T follicular helper cell (primary cell): ENCODE measurements at regions not wholly inside any gene's neighbourhood (a gene's known extent, or its start where the extent isn't known, plus 50 kb on each side); places are given as distances from the start of the nearest gene placed in this dataset.

Source experiments
- DNase-seq: peaks from one replicate; pipeline ENCODE4 v3.0.0-alpha.2; 2020; ENCODE audit warnings: low read depth

- no peak for DNase-seq
Observed at GRCh38 chr4:178395798-178396197, 953.6 kb upstream of the AGA start.

- DNase-seq, result no peak
Observed at GRCh38 chr4:178412455-178412854, 970.2 kb upstream of the AGA start.

- no peak for DNase-seq
Observed at GRCh38 chr4:178414042-178414441, 971.8 kb upstream of the AGA start.

- no peak for DNase-seq
Observed at GRCh38 chr4:178414881-178415446, 972.7 kb upstream of the AGA start.

GRCh38 chr4:178415925-178416324 is 973.7 kb upstream of the AGA start:
- DNase-seq, result no peak

- DNase-seq, result no peak
Observed at GRCh38 chr4:178423366-178423765, 981.1 kb upstream of the AGA start.

- DNase-seq, result no peak
Observed at GRCh38 chr4:178426871-178427270, 984.6 kb upstream of the AGA start.

GRCh38 chr4:178427663-178428062 is 985.4 kb upstream of the AGA start:
- no peak for DNase-seq

- DNase-seq, result no peak
Observed at GRCh38 chr4:178448372-178449035, 1006.3 kb upstream of the AGA start.

GRCh38 chr4:178450614-178451013 is 1008.4 kb upstream of the AGA start:
- DNase-seq, result no peak

GRCh38 chr4:178453057-178453456 is 1010.8 kb upstream of the AGA start:
- no peak for DNase-seq

GRCh38 chr4:178457286-178457685 is 1015.0 kb upstream of the AGA start:
- DNase-seq, result no peak

GRCh38 chr4:178462710-178463109 is 1020.5 kb upstream of the AGA start:
- DNase-seq, result no peak

- no peak for DNase-seq
Observed at GRCh38 chr4:178463747-178464146, 1021.5 kb upstream of the AGA start.

GRCh38 chr4:178470996-178471784 is 1029.0 kb upstream of the AGA start:
- DNase-seq, result no peak

GRCh38 chr4:178471994-178472393 is 1029.8 kb upstream of the AGA start:
- DNase-seq, result no peak

GRCh38 chr4:178480105-178480504 is 1037.9 kb upstream of the AGA start:
- DNase-seq, result no peak

GRCh38 chr4:178480881-178481280 is 1038.6 kb upstream of the AGA start:
- no peak for DNase-seq

GRCh38 chr4:178481564-178481963 is 1039.3 kb upstream of the AGA start:
- no peak for DNase-seq

- DNase-seq, result no peak
Observed at GRCh38 chr4:178523038-178523437, 1080.8 kb upstream of the AGA start.

- no peak for DNase-seq
Observed at GRCh38 chr4:178535939-178536579, 1093.8 kb upstream of the AGA start.

GRCh38 chr4:178553201-178553600 is 1111.0 kb upstream of the AGA start:
- no peak for DNase-seq

- no peak for DNase-seq
Observed at GRCh38 chr4:178554352-178554751, 1112.1 kb upstream of the AGA start.
